ENCODE measurements at regions not wholly inside any gene's neighbourhood (a gene's known extent, or its start where the extent isn't known, plus 50 kb on each side); places are given as distances from the start of the nearest gene placed in this dataset.

DNA sequence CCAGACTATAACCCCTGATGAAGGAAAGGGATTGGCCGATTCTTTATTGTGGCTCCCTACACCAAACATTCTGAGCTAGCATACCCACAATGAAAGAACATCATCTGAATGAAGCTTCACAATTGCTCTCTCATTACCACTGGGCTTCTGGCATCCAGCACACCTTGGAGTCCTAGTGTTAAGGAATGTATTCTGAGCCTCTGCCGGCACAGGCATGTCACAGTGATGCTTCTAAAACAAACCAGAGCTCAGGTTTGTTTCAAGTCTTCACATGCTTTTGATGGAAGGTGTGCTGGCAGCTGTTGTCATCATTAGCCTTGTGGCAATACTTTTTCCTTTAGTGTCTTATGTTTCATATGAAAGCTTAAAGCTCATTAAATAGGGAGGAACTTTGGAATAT is 76.3 kb upstream of the RBBP8 start:
- no peak overlapping the region for H3K4me3 ChIP-seq (ENCODE audit: low read depth, poor library complexity, severe bottlenecking)
- no peak for TF ChIP-seq POLR2A (IDR thresholded peaks at IDR 0.05)
- TF ChIP-seq, protein P1, sequence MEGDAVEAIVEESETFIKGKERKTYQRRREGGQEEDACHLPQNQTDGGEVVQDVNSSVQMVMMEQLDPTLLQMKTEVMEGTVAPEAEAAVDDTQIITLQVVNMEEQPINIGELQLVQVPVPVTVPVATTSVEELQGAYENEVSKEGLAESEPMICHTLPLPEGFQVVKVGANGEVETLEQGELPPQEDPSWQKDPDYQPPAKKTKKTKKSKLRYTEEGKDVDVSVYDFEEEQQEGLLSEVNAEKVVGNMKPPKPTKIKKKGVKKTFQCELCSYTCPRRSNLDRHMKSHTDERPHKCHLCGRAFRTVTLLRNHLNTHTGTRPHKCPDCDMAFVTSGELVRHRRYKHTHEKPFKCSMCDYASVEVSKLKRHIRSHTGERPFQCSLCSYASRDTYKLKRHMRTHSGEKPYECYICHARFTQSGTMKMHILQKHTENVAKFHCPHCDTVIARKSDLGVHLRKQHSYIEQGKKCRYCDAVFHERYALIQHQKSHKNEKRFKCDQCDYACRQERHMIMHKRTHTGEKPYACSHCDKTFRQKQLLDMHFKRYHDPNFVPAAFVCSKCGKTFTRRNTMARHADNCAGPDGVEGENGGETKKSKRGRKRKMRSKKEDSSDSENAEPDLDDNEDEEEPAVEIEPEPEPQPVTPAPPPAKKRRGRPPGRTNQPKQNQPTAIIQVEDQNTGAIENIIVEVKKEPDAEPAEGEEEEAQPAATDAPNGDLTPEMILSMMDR (IDR thresholded peaks at IDR 0.05), result no peak
- intact Hi-C loops (cut with DNase I; ENCODE audit: low total_unique reads), result no loop called here
- WGBS, 2 donors, result 38 to 39% methylated on average over 2 of the region's 2 CpGs
- DNase-seq (ENCODE audit: low spot score in 2 of 2), result peak in 1 of 2 donors; percentile 53

DNA sequence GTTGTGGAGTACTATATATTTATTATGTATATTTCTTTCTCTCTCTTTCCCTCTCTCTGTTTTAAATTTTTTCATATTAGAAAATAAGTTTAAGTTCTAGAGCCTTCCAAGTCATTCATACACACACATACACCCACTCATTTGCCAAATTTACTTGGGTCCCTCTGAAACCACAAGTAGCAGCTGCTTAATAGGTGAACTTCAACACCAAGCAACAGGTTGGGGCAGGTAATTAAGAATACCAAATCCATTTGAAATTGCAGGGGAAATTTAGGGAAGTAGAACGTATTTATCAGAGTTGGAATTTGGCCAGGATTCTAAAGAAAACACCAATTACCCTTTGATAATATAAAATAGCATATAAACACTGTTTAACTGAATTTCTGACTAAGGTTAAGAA is 75.0 kb upstream of the RBBP8 start:
- DNase-seq (ENCODE audit: low spot score in 2 of 2), result no peak
- no peak for TF ChIP-seq POLR2A (IDR thresholded peaks at IDR 0.05)
- TF ChIP-seq, protein P1 (IDR thresholded peaks at IDR 0.05), result no peak
- intact Hi-C loops (cut with DNase I; ENCODE audit: low total_unique reads), result no loop called here
- no peak overlapping the region for H3K4me3 ChIP-seq (ENCODE audit: low read depth, poor library complexity, severe bottlenecking)
- 12 to 17% methylated on average over 1 of the region's 1 CpG for WGBS, 2 donors

DNA sequence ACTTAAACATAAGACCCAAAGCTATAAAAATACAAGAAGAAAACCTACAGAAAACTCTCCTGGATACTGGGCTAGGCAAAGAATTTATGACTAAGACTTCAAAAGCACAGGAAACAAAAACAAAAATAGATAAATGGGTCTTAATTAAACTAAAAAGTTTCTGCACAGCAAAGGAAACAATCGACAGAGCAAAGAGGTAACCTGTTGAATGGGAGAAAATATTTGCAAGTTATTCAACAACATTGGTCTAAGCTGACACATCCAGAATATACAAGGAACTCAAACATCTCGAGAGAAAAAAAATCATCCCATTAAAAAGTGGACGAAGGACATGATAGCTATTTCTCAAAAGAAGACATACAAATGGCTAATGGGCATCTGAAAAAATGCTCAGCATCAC is 72.3 kb upstream of the RBBP8 start:
- no peak for DNase-seq (ENCODE audit: low spot score in 2 of 2)
- 80 to 86% methylated on average over 3 of the region's 3 CpGs for WGBS, 2 donors
- intact Hi-C loops (cut with DNase I; ENCODE audit: low total_unique reads), result no loop called here
- H3K4me3 ChIP-seq (ENCODE audit: low read depth, poor library complexity, severe bottlenecking), result no peak overlapping the region
- TF ChIP-seq, protein P1 (IDR thresholded peaks at IDR 0.05), result no peak
- no peak for TF ChIP-seq POLR2A (IDR thresholded peaks at IDR 0.05)

DNA sequence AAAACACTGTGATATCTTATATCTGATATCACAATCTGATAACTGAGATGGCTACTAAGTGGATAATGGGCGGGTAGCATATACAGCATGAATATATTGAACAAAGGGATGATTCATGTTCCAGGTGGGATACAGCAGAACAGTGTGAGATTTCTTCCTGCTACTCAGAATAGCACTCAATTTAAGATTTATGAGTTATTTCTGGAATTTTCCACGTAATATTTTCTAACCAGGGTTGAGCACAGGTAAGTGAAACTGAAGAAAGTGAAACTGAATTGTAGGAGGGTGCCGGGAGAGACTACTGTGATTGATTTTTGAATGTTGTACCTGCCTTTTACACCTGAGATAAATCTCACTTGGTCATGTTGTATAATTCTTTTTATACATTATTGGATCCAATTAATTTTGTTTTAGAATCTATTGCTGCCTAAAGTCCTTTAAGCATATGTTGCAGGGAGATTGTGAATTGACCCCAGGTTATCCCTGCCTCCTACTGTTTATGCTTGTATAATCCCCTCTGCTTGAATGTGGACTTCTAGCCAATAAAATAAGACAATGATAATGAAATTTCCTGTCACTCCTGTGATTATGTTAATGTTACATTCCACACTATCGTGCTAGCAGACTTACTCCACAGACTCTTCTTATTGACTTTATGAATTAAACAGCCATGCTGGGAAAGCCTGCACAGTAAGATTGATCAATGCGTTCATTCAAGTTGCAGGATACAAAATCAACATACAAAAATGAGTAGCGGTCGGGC is 67.6 kb upstream of the RBBP8 start:
- intact Hi-C loops (cut with DNase I; ENCODE audit: low total_unique reads), result no loop called here
- no peak overlapping the region for H3K4me3 ChIP-seq (ENCODE audit: low read depth, poor library complexity, severe bottlenecking)
- TF ChIP-seq, protein P1 (IDR thresholded peaks at IDR 0.05), result no peak
- no peak for TF ChIP-seq POLR2A (IDR thresholded peaks at IDR 0.05)
- DNase-seq (ENCODE audit: low spot score in 2 of 2), result no peak
- WGBS, 2 donors, result 60 to 62% methylated on average over 7 of the region's 7 CpGs

DNA sequence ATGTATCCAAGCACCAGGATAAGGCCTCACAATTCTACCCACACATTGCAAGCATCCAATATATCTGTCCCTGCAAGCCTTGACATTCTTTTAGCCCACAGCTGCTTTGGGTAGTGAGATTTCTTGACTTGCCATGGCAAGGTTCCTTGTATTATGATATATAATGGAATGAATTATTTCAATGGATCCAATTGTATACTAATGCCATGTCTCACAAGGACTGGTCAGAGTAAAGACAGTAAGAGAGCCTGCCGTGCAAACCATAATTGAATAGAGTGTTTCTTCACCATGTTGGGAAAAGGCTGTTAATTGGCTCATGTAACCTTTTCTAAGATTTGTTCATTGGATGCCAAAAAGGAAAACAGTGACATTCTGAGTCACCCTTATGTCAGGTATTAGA is 64.3 kb upstream of the RBBP8 start:
- no peak for TF ChIP-seq POLR2A (IDR thresholded peaks at IDR 0.05)
- TF ChIP-seq, protein P1 (IDR thresholded peaks at IDR 0.05), result no peak
- WGBS, 2 donors, result 31 to 63% methylated on average over 1 of the region's 1 CpG
- no peak overlapping the region for H3K4me3 ChIP-seq (ENCODE audit: low read depth, poor library complexity, severe bottlenecking)
- DNase-seq (ENCODE audit: low spot score in 2 of 2), result no peak
- intact Hi-C loops (cut with DNase I; ENCODE audit: low total_unique reads), result no loop called here

Data from lower leg skin (tissue), 4 donors.